Activated T-cell treated with anti-CD3 and anti-CD28 coated beads, Interleukin-2, amount 50 U/mL, for 4 hours (primary cell): ENCODE measurements at regions not wholly inside any gene's neighbourhood (a gene's known extent, or its start where the extent isn't known, plus 50 kb on each side); places are given as distances from the start of the nearest gene placed in this dataset.
"Not testable (repeated sequence)": the region's sequence is repeated elsewhere in the genome, so short reads cannot be mapped to it uniquely, and the experiment has no call there.

ENCODE experiments used
- ATAC-seq, 2 donors: fragments of 200-7000 bp; cut with Tn5 transposase; one replicate each; pipeline ENCODE4 v1.10.0; 2021
- DNase-seq: peaks from one replicate; pipeline ENCODE4 v3.0.0-alpha.2; 2020
- H3K27me3 Mint-ChIP-seq: one replicate; pipeline ENCODE4 v1.8.0; 2021; ENCODE audit warnings: low read depth, mixed read lengths
- H3K36me3 Mint-ChIP-seq: one replicate; pipeline ENCODE4 v1.8.0; 2022; ENCODE audit warnings: mixed read lengths; ENCODE audit not compliant: insufficient read depth
- H3K4me1 Mint-ChIP-seq: one replicate; pipeline ENCODE4 v1.8.0; 2021; ENCODE audit warnings: low read depth, mixed read lengths
- H3K4me3 Mint-ChIP-seq: one replicate; pipeline ENCODE4 v1.8.0; 2021; ENCODE audit warnings: mild to moderate bottlenecking, moderate library complexity, mixed read lengths
- H3K9me3 Mint-ChIP-seq: one replicate; pipeline ENCODE4 v1.8.0; 2021; ENCODE audit warnings: mixed read lengths

DNA sequence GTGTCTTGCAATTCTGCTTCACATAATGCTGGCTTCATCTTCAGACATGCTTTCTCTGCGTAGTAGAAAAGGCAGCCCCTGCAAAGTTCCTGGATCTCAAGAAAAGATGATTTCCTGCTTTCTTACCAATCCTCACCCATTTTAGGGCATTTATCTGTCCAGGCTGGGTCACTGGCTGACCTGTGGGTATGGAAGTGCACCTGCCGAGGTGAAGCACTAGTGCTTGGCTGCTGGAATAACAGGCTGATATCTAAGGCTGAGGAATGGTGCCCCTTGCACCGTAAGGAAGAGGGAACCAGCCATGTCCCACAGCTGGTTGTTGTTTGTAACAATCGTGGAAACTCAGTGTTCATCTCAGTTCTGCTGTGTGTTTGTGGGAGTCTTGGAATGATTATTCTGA, 138.0 kb upstream of the KLF6 start:
- peaks cover 4% of the 10 kb centered on the region for H3K4me1 Mint-ChIP-seq
- no peaks in the 10 kb centered on the region for H3K27me3 Mint-ChIP-seq
- ATAC-seq (no peak), DNase-seq (no peak)
- H3K36me3 Mint-ChIP-seq: no peaks in the 10 kb centered on the region
- H3K4me3 Mint-ChIP-seq: no peak overlapping the region
- no peaks in the 10 kb centered on the region for H3K9me3 Mint-ChIP-seq

DNA sequence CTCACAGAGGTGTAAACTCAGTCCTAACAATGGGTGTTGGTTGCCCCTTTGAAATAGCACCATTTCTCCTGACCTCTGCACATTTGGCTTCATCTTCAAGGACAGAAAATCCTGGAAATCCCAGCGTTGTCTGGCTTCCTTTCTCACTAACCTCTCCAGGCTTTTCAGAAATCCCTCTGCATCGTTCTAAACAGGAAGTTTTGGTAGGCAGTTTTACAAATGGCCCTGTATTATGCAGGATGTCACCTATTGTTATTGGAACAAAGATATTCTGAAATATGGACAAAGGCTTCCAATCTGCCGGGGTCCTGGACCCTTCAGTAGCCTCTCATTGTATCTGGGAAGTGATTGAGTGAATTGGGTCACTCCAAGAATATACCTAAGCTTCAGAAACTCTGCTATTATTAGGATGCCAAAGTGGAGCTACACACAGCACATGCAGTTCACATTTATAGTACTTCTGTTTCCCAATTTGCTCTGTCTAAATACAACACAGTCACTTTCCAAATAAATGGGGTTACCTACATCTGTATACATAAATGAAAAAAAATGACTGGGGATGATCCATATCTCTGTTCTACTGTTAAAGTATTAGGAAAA, 134.8 kb upstream of the KLF6 start:
- Mint-ChIP-seq H3K36me3 (no peaks in the 10 kb centered on the region), H3K4me1 (no peaks in the 10 kb centered on the region), H3K9me3 (no peaks in the 10 kb centered on the region), H3K4me3 (no peak overlapping the region), H3K27me3 (no peaks in the 10 kb centered on the region)
- no peak for ATAC-seq
- DNase-seq: no peak

DNA sequence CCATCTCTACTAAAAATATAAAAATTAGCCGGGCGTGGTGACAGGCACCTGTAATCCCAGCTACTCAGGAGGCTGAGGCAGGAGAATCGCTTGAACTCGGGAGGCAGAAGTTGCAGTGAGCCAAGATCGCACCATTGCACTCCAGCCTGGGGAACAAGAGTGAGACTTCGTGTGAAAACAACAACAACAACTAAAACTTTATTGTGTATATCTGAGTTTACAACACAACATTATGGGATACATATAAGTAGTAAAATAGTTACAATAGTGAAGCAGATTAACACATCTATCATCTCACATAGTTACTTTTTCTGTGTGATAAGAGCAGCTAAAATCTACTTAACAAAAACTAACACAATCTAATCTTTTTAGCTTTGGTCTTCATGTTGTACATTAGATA, 132.4 kb upstream of the KLF6 start:
- not testable (repeated sequence) for H3K36me3 Mint-ChIP-seq, H3K27me3 Mint-ChIP-seq, ATAC-seq, DNase-seq, H3K4me1 Mint-ChIP-seq, H3K9me3 Mint-ChIP-seq, H3K4me3 Mint-ChIP-seq

DNA sequence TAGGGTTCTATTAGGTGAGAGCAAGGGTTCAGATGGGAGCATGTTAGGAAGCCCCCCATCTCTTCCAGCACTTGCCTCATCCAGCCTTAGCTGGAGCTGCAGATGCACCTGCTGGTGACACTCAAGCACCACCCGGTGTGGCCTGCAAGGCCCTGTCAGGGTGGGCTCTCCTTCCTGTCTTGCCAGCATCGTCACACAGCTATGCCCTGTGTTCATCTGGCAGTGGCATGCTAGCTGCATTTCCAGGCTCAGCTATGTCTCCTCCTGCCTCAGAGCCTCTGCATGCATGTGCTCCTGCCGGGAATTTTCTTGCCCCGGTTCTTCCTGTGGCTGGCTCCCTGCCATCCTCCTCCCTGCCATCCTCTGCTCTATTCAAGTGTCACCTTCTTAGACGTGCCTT, 129.7 kb upstream of the KLF6 start:
- no peaks in the 10 kb centered on the region for H3K4me1 Mint-ChIP-seq
- H3K9me3 Mint-ChIP-seq: no peaks in the 10 kb centered on the region
- DNase-seq (no peak), ATAC-seq (no peak)
- H3K27me3 Mint-ChIP-seq: no peaks in the 10 kb centered on the region
- H3K36me3 Mint-ChIP-seq: no peaks in the 10 kb centered on the region
- no peak overlapping the region for H3K4me3 Mint-ChIP-seq

DNA sequence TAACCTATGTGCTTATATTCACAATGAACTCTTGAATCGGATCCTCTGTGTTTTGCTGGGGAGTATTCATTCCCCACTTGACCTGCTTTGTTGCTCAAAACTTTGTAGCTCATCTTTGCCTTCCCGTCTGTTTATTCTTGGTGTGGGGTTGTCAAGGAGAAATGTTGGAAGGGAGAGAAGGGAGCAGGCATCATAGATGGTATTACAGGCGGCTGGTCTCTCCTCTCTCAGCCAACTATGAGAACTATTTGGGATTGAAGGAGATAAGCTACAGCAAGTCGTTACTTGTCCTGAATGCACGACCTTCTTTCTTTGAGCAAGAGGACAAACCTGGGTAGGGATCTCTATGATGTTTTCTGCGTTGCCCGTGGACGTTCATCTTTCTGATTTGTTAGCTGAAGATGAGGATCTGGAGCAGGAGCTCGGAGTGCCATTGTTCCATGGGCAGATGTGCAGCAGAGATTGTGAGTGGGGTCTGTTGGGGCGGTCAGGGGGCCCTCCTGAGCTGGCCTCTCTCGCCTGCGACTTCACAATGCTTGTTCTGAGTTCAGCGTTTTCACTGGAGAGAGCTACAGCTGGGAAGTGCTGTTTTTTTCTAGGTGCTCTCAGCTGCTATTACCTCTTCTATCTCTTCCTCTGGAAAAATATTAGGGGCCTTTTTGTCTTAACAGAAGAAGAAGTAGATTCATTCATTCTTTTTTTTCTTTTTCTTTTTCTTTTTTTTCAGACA, 126.9 kb upstream of the KLF6 start:
- ATAC-seq: no peak
- Mint-ChIP-seq H3K27me3 (no peaks in the 10 kb centered on the region), H3K9me3 (no peaks in the 10 kb centered on the region), H3K4me1 (no peaks in the 10 kb centered on the region), H3K36me3 (no peaks in the 10 kb centered on the region), H3K4me3 (no peak overlapping the region)
- no peak for DNase-seq

DNA sequence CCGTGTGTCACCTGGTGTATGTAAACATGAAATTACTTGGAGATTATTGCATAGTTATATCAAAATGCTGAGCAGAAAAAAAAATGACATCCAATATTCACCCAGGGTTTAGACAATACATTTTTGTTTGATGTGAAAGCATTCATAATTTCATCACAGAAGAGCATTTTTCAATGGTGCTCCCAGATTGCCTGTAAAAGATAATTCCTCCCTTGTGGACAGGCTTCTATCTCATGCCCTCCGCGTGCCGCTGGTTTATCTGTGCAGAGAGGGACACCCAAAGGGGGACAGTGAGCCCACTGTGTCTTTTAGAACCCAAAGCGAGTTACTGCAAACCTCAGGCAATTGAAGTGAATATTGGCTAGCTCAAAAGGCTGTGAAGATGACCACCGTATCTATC, 126.2 kb upstream of the KLF6 start:
- no peak for ATAC-seq
- Mint-ChIP-seq H3K4me1 (no peaks in the 10 kb centered on the region), H3K36me3 (no peaks in the 10 kb centered on the region), H3K27me3 (no peaks in the 10 kb centered on the region), H3K9me3 (no peaks in the 10 kb centered on the region), H3K4me3 (no peak overlapping the region)
- DNase-seq: no peak

DNA sequence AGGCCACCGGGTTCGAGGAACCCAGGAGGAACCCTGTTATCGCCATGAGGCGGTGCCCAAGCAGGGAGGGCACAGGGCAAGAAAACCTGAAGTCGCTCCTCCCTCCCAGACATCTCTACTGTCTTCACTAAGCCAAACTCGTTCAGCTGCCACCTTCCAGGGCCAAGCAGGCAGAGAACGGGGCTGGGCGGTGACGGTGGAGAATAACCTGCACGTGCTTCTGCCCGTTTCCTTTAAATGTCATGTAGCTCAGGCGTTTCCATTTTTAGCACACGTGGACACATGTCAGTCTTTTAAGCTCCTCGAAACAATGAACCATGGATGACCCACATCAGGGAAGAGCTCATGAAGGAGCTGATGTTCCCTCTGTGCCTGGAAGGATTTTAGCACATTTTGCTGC, 124.3 kb upstream of the KLF6 start:
- no peaks in the 10 kb centered on the region for H3K9me3 Mint-ChIP-seq

DNA sequence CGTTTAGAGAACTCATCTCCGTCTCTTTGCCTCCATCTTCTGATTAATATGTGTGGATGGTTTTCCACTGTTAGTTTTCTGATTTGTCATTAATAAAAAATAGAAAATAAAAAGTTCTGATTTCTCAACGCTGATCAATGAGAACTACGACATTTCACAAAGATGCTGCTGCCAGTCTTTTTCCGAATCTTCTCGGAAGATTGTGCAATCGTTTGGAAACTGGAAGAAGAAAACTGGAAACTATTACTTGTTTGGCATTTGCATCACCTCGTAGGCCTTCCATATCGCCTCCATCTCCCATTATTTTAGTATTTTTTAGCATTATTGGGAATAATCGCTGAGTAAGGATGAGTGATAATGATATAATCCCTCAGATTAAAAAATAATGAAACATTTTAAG, 123.2 kb upstream of the KLF6 start:
- DNase-seq: no peak

More for the DNA sequence above, 124.3 kb upstream of the KLF6 start:
- Mint-ChIP-seq H3K4me1 (peaks cover 5% of the 10 kb centered on the region), H3K27me3 (no peaks in the 10 kb centered on the region), H3K36me3 (no peaks in the 10 kb centered on the region), H3K4me3 (no peak overlapping the region)
- ATAC-seq (no peak), DNase-seq (no peak)

DNA sequence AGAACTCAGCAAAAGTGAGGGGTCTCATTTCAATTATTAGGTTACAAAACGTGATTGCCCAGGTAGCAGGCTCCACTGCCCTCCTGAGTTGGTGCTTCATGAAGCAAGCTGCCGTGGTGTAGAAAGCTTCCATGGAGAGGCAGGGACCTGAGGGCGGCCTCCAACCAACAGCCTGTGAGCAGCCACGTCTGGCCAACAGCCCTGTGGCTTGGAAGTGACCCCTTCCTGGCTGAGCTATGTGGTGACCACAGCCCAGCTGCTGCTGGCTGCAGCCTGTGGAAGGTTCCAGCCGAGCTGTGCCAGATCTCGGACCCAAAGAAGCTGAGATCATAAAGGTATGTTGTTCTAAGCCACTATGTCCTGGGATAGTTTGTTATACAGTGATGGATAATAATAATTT, 122.5 kb upstream of the KLF6 start:
- Mint-ChIP-seq H3K9me3 (no peaks in the 10 kb centered on the region), H3K36me3 (no peaks in the 10 kb centered on the region), H3K27me3 (no peaks in the 10 kb centered on the region), H3K4me3 (no peak overlapping the region), H3K4me1 (peaks cover 17% of the 10 kb centered on the region)
- DNase-seq (no peak), ATAC-seq (no peak)

More for the DNA sequence above, 123.2 kb upstream of the KLF6 start:
- H3K27me3 Mint-ChIP-seq: no peaks in the 10 kb centered on the region
- H3K4me1 Mint-ChIP-seq: peaks cover 10% of the 10 kb centered on the region
- H3K36me3 Mint-ChIP-seq: no peaks in the 10 kb centered on the region
- ATAC-seq: no peak
- no peak overlapping the region for H3K4me3 Mint-ChIP-seq
- H3K9me3 Mint-ChIP-seq: no peaks in the 10 kb centered on the region

DNA sequence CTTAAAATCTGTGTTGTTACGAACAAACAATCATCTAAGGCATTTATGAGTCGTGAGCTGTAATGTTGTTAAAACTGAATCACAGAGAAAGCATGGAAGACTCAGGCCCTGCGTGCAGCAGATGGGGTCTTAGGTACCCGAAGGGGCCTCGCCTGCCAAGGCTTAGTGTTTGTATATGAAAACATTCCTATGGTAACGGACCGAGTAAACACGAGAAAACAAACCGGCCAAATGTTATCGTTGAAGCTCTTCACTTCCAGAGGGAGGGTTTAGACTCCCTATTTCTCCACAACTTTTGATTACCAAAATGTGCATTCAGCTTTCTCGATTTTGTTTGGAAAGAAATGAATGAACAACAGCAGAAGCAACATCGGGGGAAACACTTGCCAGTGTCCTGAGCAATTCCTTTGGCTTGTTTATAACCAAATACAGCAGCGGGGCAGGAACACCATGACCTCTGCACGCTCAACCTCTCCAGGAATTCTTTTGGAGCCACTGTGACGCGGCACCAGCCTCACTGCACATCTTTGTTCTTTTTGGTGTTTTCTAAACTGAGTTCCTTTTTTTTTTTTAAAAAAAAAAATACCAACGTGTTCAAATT, 121.6 kb upstream of the KLF6 start:
- no peak for DNase-seq
- H3K27me3 Mint-ChIP-seq: no peaks in the 10 kb centered on the region
- H3K9me3 Mint-ChIP-seq: no peaks in the 10 kb centered on the region
- ATAC-seq: no peak
- peaks cover 26% of the 10 kb centered on the region for H3K4me1 Mint-ChIP-seq
- H3K4me3 Mint-ChIP-seq: no peak overlapping the region
- H3K36me3 Mint-ChIP-seq: no peaks in the 10 kb centered on the region

DNA sequence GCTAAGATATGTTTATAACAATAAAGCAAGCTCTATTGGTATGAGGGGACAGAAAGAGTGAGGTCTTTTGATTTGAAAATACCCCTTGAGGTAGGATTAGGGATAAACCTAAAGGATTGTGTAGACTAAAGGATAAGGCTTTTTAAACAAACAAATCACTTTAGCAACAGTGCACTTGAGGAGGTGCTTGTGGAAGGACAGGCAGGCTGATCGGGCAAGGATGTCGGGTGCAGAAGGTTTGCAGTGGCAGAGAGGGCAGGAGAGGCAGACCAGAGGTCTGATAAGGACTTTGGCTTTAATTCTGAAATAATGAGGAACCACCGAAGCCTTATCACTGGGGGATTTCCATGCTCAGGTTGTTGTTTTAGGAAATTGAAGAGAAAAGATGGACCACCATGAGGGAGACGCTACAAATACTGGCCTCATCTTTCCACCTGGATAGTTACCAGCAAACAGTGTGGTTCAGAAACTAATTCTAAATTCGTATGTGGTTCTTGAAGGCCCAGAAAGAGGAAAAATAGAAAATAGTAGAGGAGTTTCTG, 119.5 kb upstream of the KLF6 start:
- Mint-ChIP-seq H3K4me1 (peaks cover 33% of the 10 kb centered on the region), H3K36me3 (no peaks in the 10 kb centered on the region), H3K4me3 (no peak overlapping the region), H3K9me3 (no peaks in the 10 kb centered on the region), H3K27me3 (no peaks in the 10 kb centered on the region)
- DNase-seq (no peak), ATAC-seq (no peak)

DNA sequence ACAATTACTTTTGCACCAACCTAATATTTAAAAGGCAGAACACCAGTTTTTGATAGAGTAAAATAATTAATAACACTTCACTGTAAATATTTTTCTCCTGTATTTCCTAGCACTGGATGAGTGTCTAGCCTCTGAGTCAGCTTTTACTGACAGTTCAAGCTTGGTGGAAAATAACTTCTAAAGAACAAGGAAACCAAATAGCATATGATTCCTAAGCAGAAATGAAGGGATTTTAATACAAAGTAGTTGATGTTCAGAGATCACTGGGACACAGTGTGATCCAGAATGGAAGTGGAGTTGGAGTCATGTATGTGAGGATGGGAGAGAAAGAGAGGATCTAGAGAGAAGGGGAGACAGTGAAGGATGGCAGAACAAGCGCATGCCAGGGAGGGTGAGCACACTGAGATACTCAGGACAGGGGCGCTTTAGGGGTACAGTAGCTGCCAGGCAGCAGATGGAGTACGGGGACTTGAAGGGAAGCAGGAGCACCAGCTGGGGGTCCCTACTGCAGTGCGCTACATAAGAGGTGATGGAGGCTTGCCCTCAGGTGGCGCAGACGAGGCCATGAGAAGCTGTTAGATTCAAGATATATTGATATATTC, 117.9 kb upstream of the KLF6 start:
- ATAC-seq (peak; percentile 42 to 61), DNase-seq (no peak)
- no peaks in the 10 kb centered on the region for H3K27me3 Mint-ChIP-seq
- no peaks in the 10 kb centered on the region for H3K36me3 Mint-ChIP-seq
- H3K4me1 Mint-ChIP-seq: peaks cover 33% of the 10 kb centered on the region
- H3K4me3 Mint-ChIP-seq: peak overlapping the region; percentile 27
- H3K9me3 Mint-ChIP-seq: no peaks in the 10 kb centered on the region

DNA sequence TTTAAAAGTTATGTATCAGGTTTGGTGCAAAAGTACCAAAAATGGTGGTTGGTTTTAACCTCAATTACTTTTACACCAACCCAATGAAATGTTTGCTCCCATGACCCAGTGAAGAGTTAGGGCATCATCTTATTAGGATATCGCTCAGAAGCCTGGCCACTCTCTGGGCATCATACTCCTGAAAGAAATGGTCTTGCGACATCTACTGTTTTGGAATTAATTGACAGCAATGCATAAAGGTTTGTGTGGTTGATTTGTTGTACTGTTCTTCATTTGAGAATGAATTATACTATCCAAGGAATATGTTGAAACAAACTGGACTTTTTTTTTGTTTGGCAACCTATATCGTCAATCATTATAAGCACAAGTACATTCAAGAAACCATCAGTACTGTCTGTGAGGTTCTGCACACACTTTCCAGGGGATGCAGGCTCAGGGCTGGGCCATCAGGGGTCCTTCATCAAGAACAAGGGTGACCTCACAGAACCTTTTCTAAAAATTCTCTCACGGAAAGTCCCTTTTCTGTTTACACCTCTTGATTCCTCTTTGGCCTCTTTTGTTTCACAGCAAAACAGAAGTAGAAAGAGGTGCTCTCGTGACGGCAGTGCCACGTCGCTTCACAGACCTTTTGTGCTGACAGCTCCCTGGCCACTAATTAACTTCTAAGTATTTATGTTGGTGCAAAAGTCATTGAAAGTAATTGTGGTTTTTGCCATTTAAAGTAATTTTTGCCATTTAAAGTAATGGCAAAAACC, 117.2 kb upstream of the KLF6 start:
- peak; percentile 67 to 78 for ATAC-seq
- peak; percentile 31 for DNase-seq
- Mint-ChIP-seq H3K36me3 (no peaks in the 10 kb centered on the region), H3K4me1 (peaks cover 33% of the 10 kb centered on the region), H3K9me3 (no peaks in the 10 kb centered on the region), H3K27me3 (no peaks in the 10 kb centered on the region), H3K4me3 (no peak overlapping the region)

DNA sequence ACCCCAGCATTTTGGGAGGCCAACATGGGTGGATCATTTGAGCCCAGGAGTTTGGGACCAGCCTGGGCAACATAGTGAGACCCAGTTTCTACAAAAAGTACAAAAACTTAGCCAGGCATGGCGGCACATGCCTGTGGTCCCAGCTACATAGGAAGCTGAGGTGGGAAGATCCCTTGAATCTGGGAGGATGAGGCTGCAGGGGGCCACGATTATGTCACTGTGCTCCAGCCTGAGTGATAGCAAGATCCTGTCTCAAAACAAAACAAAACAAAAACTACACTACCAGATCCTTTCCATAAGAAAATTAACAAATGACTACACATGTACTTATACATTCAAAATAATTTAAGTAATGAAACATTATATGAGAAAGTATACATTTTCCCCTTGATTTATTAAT, 116.4 kb upstream of the KLF6 start:
- Mint-ChIP-seq H3K4me1 (peaks cover 36% of the 10 kb centered on the region), H3K4me3 (no peak overlapping the region), H3K9me3 (no peaks in the 10 kb centered on the region), H3K27me3 (no peaks in the 10 kb centered on the region), H3K36me3 (no peaks in the 10 kb centered on the region)
- ATAC-seq (no peak), DNase-seq (no peak)
